ENCODE measurements at regions not wholly inside any gene's neighbourhood (a gene's known extent, or its start where the extent isn't known, plus 50 kb on each side); places are given as distances from the start of the nearest gene placed in this dataset.

- TF ChIP-seq ZNF432 (CRISPR knock-in tag; IDR thresholded peaks at IDR 0.05; ENCODE audit: borderline replicate concordance) (no peak), EZH2 (conservative IDR thresholded peaks at IDR 0.05; ENCODE audit: low read depth, low read length) (no peak), YY1 (IDR thresholded peaks at IDR 0.05; ENCODE audit: insufficient read depth, insufficient replicate concordance, low read depth, low read length) (no peak), MLXIP (CRISPR knock-in tag; IDR thresholded peaks at IDR 0.05; ENCODE audit: borderline replicate concordance) (no peak), NFRKB (IDR thresholded peaks at IDR 0.05) (no peak), HNRNPK (IDR thresholded peaks at IDR 0.05; ENCODE audit: low read depth, low read length, poor library complexity, severe bottlenecking) (no peak), NFATC3 (CRISPR knock-in tag; IDR thresholded peaks at IDR 0.05) (no peak), ZFY (CRISPR knock-in tag; IDR thresholded peaks at IDR 0.05) (no peak)
These were observed 85.0 kb upstream of the TOP1 start for GRCh38 chr20:40943591-40943990.
